GM12864 (cell line): ENCODE measurements at regions not wholly inside any gene's neighbourhood (a gene's known extent, or its start where the extent isn't known, plus 50 kb on each side); places are given as distances from the start of the nearest gene placed in this dataset.

ENCODE experiments used
- DNase-seq: peaks from one replicate; pipeline ENCODE4 v3.0.0-alpha.2; 2011; ENCODE audit warnings: low read depth
- H3K4me3 ChIP-seq: 2 replicates; pipeline ENCODE4 v1.5.1; 2011; ENCODE audit warnings: mild to moderate bottlenecking, low read depth, low read length, control low read depth
- CTCF ChIP-seq: IDR thresholded peaks from 2 replicates; pipeline ENCODE4 v1.5.1; 2011; ENCODE audit warnings: low read depth, mild to moderate bottlenecking, moderate library complexity, low read length, control low read depth, inconsistent platforms; ENCODE audit errors: missing control alignments

- H3K4me3 ChIP-seq: no peak overlapping the region
- TF ChIP-seq CTCF: no peak
- no peak for DNase-seq
Observed at GRCh38 chr3:89624494-89624893, 517.1 kb downstream of the EPHA3 start.

DNA sequence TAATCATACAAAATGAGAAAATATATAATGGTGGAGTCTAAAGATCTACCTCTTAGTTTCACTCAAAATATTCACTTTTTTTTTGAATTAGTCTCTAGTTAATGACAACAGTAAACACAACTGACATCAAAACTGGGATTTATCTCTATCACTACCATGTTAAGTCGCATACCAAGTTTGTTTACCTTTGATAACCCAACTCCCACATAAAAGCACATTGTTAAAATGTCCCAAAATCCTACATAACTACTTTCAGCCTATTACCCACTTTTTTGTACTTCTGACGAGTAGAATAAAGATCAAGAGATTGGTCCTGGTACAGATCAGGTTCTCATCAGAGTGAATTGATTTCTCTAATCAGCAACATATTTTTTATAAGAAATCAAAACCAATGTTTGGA lies 518.5 kb downstream of the EPHA3 start:
- H3K4me3 ChIP-seq: no peak overlapping the region
- TF ChIP-seq CTCF: no peak
- no peak for DNase-seq

DNA sequence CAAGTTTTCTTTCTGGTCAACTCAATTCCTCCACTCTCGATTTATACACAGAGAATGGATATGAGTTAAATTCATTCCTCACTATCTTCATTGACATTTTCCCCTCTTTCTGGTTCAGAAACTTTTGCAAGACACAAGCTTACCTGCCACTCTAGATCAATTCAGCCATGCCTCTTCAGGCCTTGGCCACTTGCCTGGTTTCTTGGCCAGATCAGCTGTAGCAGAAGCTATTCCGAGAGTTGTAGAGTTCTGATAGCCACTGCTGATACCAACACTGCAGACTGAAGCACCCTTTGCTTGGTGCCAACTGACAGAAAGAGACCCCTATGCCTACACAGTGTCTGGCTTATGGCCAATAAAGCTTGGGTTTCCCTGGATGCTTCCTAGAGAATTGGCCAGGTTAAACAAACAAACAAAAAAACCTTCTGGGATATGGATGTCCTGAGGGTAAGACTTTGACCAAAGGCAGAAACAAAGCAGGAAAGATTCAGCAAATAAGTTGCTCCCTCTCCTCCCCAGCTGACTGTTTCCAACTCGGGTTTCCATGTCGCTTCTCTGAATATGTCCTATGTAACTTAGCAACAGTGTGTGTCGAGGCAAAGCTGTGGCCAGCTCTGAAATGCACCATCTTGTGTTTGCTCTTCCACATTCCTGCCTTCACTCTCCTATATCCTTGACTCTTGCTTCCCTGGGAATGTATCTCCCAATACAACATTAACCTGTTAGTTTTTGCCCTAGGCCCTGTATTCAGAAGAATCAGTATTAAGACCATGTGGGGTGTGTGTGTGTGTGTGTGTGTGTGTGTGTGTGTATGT lies 521.6 kb downstream of the EPHA3 start:
- H3K4me3 ChIP-seq: no peak overlapping the region
- TF ChIP-seq CTCF: no peak
- DNase-seq: no peak

GRCh38 chr3:89635137-89635536 lies 527.7 kb downstream of the EPHA3 start:
- H3K4me3 ChIP-seq: no peak overlapping the region
- no peak for DNase-seq
- TF ChIP-seq CTCF: no peak

DNA sequence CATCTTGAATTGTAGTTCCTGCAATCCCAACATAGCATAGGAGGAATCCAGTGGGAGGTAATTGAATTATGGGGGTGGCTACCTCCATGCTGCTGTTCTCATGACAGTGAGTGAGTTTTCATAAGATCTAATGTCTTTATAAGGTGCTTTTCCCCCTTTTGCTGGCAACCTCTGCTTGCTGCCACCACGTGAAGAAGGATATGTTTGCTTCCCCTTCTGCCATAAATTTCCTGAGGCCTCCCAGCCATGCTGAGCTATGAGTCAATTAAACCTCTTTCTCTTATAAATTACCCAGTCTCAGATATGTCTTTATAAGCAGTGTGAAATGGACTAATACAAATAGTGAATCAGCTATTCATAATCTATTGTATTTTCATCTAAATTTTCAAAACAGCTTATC lies 537.3 kb downstream of the EPHA3 start:
- TF ChIP-seq CTCF: no peak
- no peak for DNase-seq
- no peak overlapping the region for H3K4me3 ChIP-seq

DNA sequence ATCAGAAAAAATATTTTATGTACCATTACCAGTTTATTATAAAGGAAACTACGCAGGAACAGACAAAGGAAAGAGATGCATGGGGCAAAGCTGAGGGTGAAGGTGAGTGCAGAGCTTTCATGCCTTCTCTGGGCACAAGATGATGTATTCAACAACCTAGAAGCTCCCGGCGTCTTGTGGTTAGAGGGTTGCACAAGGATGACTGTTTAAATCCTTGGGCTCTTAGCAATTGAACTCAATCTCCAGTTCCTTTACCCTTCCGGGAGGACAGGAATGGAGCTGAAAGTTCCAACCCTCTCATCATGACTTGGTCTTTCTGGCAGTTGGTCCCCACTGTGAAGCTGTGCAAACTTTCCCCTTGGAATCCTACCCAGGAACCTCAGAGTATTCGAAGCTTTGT lies 542.0 kb downstream of the EPHA3 start:
- no peak for TF ChIP-seq CTCF
- no peak for DNase-seq
- H3K4me3 ChIP-seq: no peak overlapping the region

- no peak for TF ChIP-seq CTCF
Observed at GRCh38 chr3:89654031-89654430, 546.6 kb downstream of the EPHA3 start.

More at GRCh38 chr3:89654031-89654430, 546.6 kb downstream of the EPHA3 start:
- no peak for DNase-seq
- no peak overlapping the region for H3K4me3 ChIP-seq
